CD4-positive, alpha-beta memory T cell (primary cell): ENCODE measurements at regions not wholly inside any gene's neighbourhood (a gene's known extent, or its start where the extent isn't known, plus 50 kb on each side); places are given as distances from the start of the nearest gene placed in this dataset.
"Not testable (repeated sequence)": the region's sequence is repeated elsewhere in the genome, so short reads cannot be mapped to it uniquely, and the experiment has no call there.

Source experiments
- CTCF ChIA-PET: fragments of 350-600 bp; sonication (Branson Sonifier 250); formaldehyde crosslinking; loops from one replicate; lab custom pipeline; 2021; ENCODE audit warnings: inconsistent platforms; ENCODE audit not compliant: partially characterized antibody; lab: Charles Lee
- POLR2A ChIA-PET: fragments of 350-600 bp; sonication (Branson Sonifier 250); formaldehyde crosslinking; loops from one replicate; lab custom pipeline; 2021; ENCODE audit not compliant: partially characterized antibody; lab: Charles Lee
- DNase-seq, 5 donors: peaks; one replicate each; pipeline versions ENCODE4 v3.0.0 to v3.0.0-alpha.2; 2020 to 2022; ENCODE audit warnings: mixed read lengths in 1 of 5
- H3K27ac ChIP-seq: one replicate; pipeline ENCODE4 v1.7.0; 2013; ENCODE audit warnings: low read depth, low read length
- H3K27me3 ChIP-seq: 2 replicates; pipeline ENCODE4 v1.7.0; 2013; ENCODE audit warnings: mild to moderate bottlenecking, low read length, moderate library complexity; ENCODE audit not compliant: insufficient read depth
- H3K36me3 ChIP-seq: 2 replicates; pipeline ENCODE4 v1.7.0; 2013; ENCODE audit warnings: mild to moderate bottlenecking, low read length, moderate library complexity; ENCODE audit not compliant: insufficient read depth
- H3K4me1 ChIP-seq: 2 replicates; pipeline ENCODE4 v1.7.0; 2013; ENCODE audit warnings: mild to moderate bottlenecking, low read length, moderate library complexity; ENCODE audit not compliant: insufficient read depth
- H3K4me3 ChIP-seq, 2 donors: one replicate each; pipeline ENCODE4 v1.7.0; 2013; ENCODE audit warnings: low read length in 2 of 2, mild to moderate bottlenecking in 1 of 2
- H3K9me3 ChIP-seq, 2 donors: one replicate each; pipeline ENCODE4 v1.7.0; 2013; ENCODE audit warnings: low read length in 2 of 2, control low read depth in 1 of 2; ENCODE audit not compliant: control insufficient read depth in 1 of 2
- H3K27ac Mint-ChIP-seq, 7 donors: one replicate each; pipeline ENCODE4 v1.8.0; 2020 to 2021; ENCODE audit warnings: mixed read lengths in 7 of 7, mild to moderate bottlenecking in 6 of 7, inconsistent platforms in 3 of 7, moderate library complexity in 3 of 7
- H3K27me3 Mint-ChIP-seq, 2 donors: one replicate each; pipeline ENCODE4 v1.8.0; 2020 to 2021; ENCODE audit warnings: mixed read lengths in 2 of 2
- H3K36me3 Mint-ChIP-seq, 2 donors: one replicate each; pipeline ENCODE4 v1.8.0; 2020 to 2021; ENCODE audit warnings: mixed read lengths in 2 of 2, inconsistent platforms in 1 of 2, mild to moderate bottlenecking in 1 of 2
- H3K4me1 Mint-ChIP-seq, 4 donors: one replicate each; pipeline ENCODE4 v1.8.0; 2020 to 2021; ENCODE audit warnings: mixed read lengths in 4 of 4, mild to moderate bottlenecking in 1 of 4
- H3K4me3 Mint-ChIP-seq, 8 donors: one replicate each; pipeline ENCODE4 v1.8.0; 2020 to 2021; ENCODE audit warnings: mixed read lengths in 8 of 8, mild to moderate bottlenecking in 7 of 8, moderate library complexity in 6 of 8, inconsistent platforms in 3 of 8
- H3K9me3 Mint-ChIP-seq, 8 donors: one replicate each; pipeline ENCODE4 v1.8.0; 2020 to 2021; ENCODE audit warnings: mixed read lengths in 8 of 8, mild to moderate bottlenecking in 5 of 8, inconsistent platforms in 3 of 8, moderate library complexity in 1 of 8
- intact Hi-C: fragments of 100-400 bp; cut with micrococcal nuclease; formaldehyde crosslinking; loops from one replicate; pipeline ENCODE4 v1.15.1; 2023

DNA sequence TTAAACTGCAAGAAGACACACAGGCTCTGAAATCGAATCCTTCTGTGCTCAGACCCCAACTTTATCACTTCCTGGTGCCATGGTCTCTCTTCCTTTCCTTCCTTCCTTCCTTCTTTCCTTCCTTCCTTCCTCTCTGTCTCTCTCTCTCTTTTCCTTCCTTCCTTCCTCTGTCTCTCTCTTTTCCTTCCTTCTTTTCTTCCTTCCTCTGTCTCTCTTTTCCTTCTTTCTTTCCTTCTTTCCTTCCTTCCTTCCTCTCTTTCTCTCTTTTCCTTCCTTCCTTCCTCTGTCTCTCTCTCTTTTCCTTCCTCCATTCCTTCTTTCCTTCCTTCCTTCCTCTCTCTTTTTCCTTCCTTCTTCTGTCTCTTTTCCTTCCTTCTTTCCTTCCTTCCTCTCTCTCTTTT is 127.2 kb upstream of the CACNA1A start:
- intact Hi-C loops, result no loop called here
- Mint-ChIP-seq H3K27ac (peak overlapping the region in 1 of 7 donors; percentile 85), H3K27me3 (peaks cover 5 to 10% of the 10 kb centered on the region in 2 donors), H3K36me3 (peaks cover 0 to 4% of the 10 kb centered on the region in 2 donors), H3K4me3 (no peak overlapping the region), H3K9me3 (peaks cover 0 to 8% (median 0%) of the 10 kb centered on the region in 8 donors), H3K4me1 (peaks cover 0 to 1% (median 0%) of the 10 kb centered on the region in 4 donors)
- H3K4me3 ChIP-seq, result no peak overlapping the region
- H3K36me3 ChIP-seq, result no peaks in the 10 kb centered on the region
- H3K4me1 ChIP-seq, result no peaks in the 10 kb centered on the region
- no peaks in the 10 kb centered on the region for H3K27me3 ChIP-seq
- H3K9me3 ChIP-seq, result no peaks in the 10 kb centered on the region
- H3K27ac ChIP-seq, result no peak overlapping the region
- CTCF ChIA-PET, result no interaction called here
- no peak for DNase-seq
- POLR2A ChIA-PET, result no interaction called here

DNA sequence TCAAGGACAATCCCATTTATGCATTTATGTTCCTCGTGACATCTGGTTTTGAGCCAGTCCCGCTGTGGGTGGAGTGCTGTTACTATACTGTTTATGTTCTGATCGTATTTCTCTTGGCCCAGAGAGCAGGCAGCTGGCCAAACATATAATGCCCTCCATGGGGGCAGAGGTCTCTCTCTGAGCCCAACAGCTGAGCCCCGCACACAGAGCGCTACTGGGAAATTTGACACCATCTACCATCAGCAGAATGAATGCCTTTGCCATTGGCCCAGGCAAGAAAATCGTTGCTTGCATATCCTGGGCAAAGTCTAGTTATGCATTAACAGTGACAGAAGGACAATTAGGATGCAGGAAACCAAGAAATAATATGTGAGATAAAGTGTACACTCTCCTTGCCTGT is 126.8 kb upstream of the CACNA1A start:
- H3K27me3 ChIP-seq, result no peaks in the 10 kb centered on the region
- ChIA-PET POLR2A (no interaction called here), CTCF (no interaction called here)
- intact Hi-C loops, result no loop called here
- peaks cover 5 to 10% of the 10 kb centered on the region in 2 donors for H3K27me3 Mint-ChIP-seq
- H3K27ac ChIP-seq, result no peak overlapping the region
- no peak overlapping the region for H3K4me3 ChIP-seq
- H3K4me3 Mint-ChIP-seq, result no peak overlapping the region
- H3K4me1 ChIP-seq, result no peaks in the 10 kb centered on the region
- H3K9me3 ChIP-seq, result no peaks in the 10 kb centered on the region
- peaks cover 0 to 1% (median 0%) of the 10 kb centered on the region in 4 donors for H3K4me1 Mint-ChIP-seq
- no peak overlapping the region for H3K27ac Mint-ChIP-seq
- H3K36me3 Mint-ChIP-seq, result peaks cover 0 to 4% of the 10 kb centered on the region in 2 donors
- H3K9me3 Mint-ChIP-seq, result peaks cover 0 to 8% (median 0%) of the 10 kb centered on the region in 8 donors
- H3K36me3 ChIP-seq, result no peaks in the 10 kb centered on the region
- DNase-seq, result no peak

DNA sequence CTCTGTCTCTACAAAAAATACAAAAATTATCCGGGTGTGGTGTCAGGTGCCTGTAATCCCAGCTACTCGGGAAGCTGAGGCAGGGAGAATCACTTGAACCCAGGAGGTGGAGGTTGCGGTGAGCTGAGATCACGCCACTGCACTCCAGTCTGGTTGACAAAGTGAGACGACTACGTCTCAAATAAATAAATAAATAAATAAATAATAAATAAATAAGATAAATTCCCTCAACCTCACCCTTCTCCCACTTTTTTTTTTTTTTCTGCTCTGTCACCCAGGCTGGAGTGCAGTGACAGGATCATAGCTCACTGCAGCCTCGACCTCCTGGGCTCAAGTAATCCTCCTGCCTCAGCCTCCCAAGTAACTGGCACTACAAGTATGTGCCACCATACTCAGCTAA is 125.9 kb upstream of the CACNA1A start:
- H3K36me3 Mint-ChIP-seq, DNase-seq, CTCF ChIA-PET, H3K4me3 Mint-ChIP-seq, H3K27me3 ChIP-seq, H3K4me3 ChIP-seq, H3K9me3 ChIP-seq, intact Hi-C loops, POLR2A ChIA-PET, H3K27me3 Mint-ChIP-seq, H3K4me1 ChIP-seq, H3K4me1 Mint-ChIP-seq, H3K36me3 ChIP-seq, H3K9me3 Mint-ChIP-seq, H3K27ac Mint-ChIP-seq, H3K27ac ChIP-seq: not testable (repeated sequence)

DNA sequence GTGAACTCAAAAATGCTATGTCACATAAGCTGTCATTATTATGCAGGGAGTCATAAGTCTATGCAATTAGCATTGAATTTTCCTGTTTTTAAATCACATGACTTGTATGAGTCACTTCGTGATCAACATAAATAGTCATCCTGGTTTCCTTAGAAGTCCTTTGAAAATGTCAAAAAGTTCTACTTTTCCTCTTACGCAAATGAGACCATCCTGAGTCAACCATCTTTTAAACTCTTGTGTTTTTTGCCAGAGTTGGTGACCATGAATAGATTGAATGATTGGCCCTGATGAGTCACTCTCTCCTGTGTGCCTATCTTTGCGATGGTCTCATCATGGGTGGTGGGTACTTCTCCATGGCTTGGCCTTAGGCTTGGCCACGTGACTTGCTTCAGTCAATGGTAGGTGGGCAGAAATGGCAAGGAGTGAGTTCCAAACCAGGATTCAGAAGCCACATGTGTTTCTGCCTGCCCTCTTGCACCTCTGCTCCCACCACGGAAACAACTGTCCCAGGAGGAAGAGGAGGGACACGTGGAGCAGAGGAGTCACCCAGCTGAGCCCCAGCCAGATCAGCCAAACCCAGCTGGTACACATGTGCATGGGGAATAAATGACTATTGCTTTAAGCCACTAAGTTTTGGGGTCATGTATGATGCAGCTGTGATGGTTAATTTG is 123.5 kb upstream of the CACNA1A start:
- POLR2A ChIA-PET, result no interaction called here
- intact Hi-C loops, result no loop called here
- DNase-seq, result no peak
- Mint-ChIP-seq H3K9me3 (peaks cover 0 to 6% (median 0%) of the 10 kb centered on the region in 8 donors), H3K4me1 (peaks cover 0 to 1% (median 0%) of the 10 kb centered on the region in 4 donors), H3K36me3 (no peaks in the 10 kb centered on the region), H3K27ac (no peak overlapping the region), H3K27me3 (peaks cover 10 to 14% of the 10 kb centered on the region in 2 donors), H3K4me3 (no peak overlapping the region)
- no peak overlapping the region for H3K27ac ChIP-seq
- no peaks in the 10 kb centered on the region for H3K36me3 ChIP-seq
- CTCF ChIA-PET, result no interaction called here
- H3K9me3 ChIP-seq, result no peaks in the 10 kb centered on the region
- no peak overlapping the region for H3K4me3 ChIP-seq
- H3K27me3 ChIP-seq, result peaks cover 5% of the 10 kb centered on the region
- no peaks in the 10 kb centered on the region for H3K4me1 ChIP-seq

DNA sequence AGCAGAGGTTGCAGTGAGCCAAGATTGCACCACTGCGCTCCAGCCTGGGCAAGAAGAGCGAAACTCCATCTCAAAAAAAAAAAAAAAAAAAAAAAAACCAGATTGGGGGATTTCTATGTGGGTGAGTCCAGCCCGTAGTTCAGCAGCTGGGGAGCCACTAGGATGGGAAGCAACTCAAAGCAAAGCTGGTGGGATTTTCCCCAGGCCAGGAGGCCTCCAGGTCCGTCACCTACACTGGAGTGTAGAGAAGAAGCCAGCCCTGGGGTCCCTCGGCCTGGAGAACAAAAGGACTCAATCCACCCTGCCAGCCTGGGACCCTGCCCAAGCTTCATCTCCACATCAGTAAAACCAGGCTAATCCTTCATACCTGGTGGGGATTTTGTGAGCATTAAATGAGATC is 121.3 kb upstream of the CACNA1A start:
- no peak overlapping the region for H3K4me3 Mint-ChIP-seq
- no peaks in the 10 kb centered on the region for H3K4me1 ChIP-seq
- H3K27me3 Mint-ChIP-seq, result peaks cover 28 to 31% of the 10 kb centered on the region in 2 donors
- H3K9me3 ChIP-seq, result no peaks in the 10 kb centered on the region
- ChIA-PET CTCF (no interaction called here), POLR2A (no interaction called here)
- no peak overlapping the region for H3K27ac Mint-ChIP-seq
- H3K27me3 ChIP-seq, result peaks cover 14% of the 10 kb centered on the region
- intact Hi-C loops, result no loop called here
- H3K36me3 Mint-ChIP-seq, result no peaks in the 10 kb centered on the region
- H3K27ac ChIP-seq, result no peak overlapping the region
- peaks cover 0 to 4% (median 0%) of the 10 kb centered on the region in 8 donors for H3K9me3 Mint-ChIP-seq
- H3K4me3 ChIP-seq, result no peak overlapping the region
- no peak for DNase-seq
- H3K4me1 Mint-ChIP-seq, result no peaks in the 10 kb centered on the region
- no peaks in the 10 kb centered on the region for H3K36me3 ChIP-seq

DNA sequence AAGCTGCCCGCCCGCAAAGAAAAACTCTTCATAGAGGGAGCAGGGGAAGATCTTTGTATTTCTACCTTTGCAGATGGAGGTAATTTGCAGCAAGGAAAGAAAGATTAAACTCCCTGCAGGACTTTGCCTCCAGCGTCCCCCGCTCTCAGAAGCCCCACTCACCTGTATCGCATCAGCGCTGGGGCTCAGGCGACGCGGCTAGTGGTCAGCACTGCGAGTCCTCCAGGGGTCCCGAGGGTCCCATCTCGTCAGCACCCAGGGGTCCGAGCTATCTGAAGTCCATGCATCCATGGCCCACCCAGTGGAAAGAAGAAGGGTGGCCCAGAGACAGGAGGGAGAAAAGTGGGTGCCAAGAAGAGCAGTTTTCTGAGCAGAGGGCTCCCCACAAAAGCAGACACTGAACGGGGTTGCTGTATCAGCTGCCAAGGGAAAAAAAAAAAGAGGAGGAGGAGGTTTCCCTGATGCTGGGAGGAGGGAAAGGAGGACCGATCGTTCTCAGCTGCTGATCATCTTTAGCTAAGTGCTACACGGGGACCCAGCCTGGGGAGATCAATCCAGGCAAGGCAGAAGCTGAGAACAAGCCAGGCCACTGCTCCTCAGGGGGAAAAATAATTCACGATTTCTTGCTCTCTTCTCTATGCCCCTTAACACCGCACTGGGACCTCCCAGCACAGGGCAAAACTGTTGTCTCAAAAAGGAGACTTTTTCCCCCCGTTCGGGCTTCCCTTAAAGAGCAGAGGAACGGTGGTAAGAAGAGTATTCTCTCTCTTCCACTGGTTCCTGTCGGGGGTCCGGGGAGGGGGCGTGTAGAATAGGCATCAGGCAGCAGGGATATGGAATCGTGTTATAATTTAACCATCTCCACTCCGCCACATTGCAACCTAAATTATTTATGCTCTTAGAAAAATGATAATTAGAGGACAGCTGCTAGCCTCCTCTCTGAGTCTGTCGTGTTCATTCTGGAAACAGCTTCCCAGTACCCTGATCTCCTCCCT is 117.7 kb upstream of the CACNA1A start:
- intact Hi-C loops, result no loop called here
- Histone ChIP-seq H3K27me3 (peaks cover 14% of the 10 kb centered on the region), H3K27ac (no peak overlapping the region), H3K4me1 (no peaks in the 10 kb centered on the region), H3K4me3 (no peak overlapping the region), H3K36me3 (no peaks in the 10 kb centered on the region), H3K9me3 (no peaks in the 10 kb centered on the region)
- peak overlapping the region in 1 of 7 donors; percentile 71 for H3K27ac Mint-ChIP-seq
- H3K27me3 Mint-ChIP-seq, result peaks cover 26 to 36% of the 10 kb centered on the region in 2 donors
- H3K4me3 Mint-ChIP-seq, result no peak overlapping the region
- CTCF ChIA-PET, result no interaction called here
- peaks cover 0 to 4% (median 0%) of the 10 kb centered on the region in 8 donors for H3K9me3 Mint-ChIP-seq
- H3K36me3 Mint-ChIP-seq, result no peaks in the 10 kb centered on the region
- no peaks in the 10 kb centered on the region for H3K4me1 Mint-ChIP-seq
- DNase-seq, result no peak
- POLR2A ChIA-PET, result no interaction called here
